Stomach (tissue), 4 donors: ENCODE measurements at regions not wholly inside any gene's neighbourhood (a gene's known extent, or its start where the extent isn't known, plus 50 kb on each side); places are given as distances from the start of the nearest gene placed in this dataset.

Experiments
- EP300 ChIP-seq: sonication (generic); formaldehyde crosslinking; IDR thresholded peaks from one replicate; pipeline ENCODE4 v1.6.1; 2017; ENCODE audit warnings: antibody characterized with exemption
- TF ChIP-seq, protein P1 (sequence below), 7 experiments: fragments of 450-650 bp in 4 of 7; fragments of 200-600 bp in 3 of 7; sonication (generic) in 3 of 7; IDR thresholded peaks; one replicate each; pipeline ENCODE4 v1.5.1; 2016 to 2019; ENCODE audit warnings: antibody characterized with exemption in 7 of 7, control low read depth in 2 of 7, mild to moderate bottlenecking in 1 of 7

DNA sequence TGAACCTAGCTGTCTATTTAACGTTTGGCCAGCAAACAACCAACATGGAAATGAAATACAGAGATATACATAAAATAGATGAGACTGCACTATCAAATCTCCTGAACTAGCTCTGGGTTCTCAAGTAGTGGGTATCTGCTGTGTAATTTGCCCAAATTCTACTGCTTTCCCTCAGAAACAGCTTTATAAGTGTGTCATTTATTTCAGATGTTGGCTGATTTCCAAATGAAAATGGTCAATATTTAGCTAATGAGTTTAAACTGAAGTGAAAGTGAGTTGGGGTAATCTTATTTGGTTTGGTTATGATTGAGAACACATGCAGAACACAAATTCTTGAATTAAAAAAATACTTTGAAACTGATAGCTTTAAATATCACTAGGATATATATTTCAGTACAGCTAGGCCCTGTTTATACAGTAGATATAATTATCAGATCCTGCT lies 601.7 kb upstream of the CXADR start:
- TF ChIP-seq, protein P1, sequence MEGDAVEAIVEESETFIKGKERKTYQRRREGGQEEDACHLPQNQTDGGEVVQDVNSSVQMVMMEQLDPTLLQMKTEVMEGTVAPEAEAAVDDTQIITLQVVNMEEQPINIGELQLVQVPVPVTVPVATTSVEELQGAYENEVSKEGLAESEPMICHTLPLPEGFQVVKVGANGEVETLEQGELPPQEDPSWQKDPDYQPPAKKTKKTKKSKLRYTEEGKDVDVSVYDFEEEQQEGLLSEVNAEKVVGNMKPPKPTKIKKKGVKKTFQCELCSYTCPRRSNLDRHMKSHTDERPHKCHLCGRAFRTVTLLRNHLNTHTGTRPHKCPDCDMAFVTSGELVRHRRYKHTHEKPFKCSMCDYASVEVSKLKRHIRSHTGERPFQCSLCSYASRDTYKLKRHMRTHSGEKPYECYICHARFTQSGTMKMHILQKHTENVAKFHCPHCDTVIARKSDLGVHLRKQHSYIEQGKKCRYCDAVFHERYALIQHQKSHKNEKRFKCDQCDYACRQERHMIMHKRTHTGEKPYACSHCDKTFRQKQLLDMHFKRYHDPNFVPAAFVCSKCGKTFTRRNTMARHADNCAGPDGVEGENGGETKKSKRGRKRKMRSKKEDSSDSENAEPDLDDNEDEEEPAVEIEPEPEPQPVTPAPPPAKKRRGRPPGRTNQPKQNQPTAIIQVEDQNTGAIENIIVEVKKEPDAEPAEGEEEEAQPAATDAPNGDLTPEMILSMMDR (IDR thresholded peaks at IDR 0.05): no peak
- no peak for TF ChIP-seq EP300
